Right atrium auricular region (tissue), 2 donors: ENCODE measurements at regions not wholly inside any gene's neighbourhood (a gene's known extent, or its start where the extent isn't known, plus 50 kb on each side); places are given as distances from the start of the nearest gene placed in this dataset.
A peak's percentile ranks its signal among the peaks of the same experiment; 100 is the strongest.

Experiments
- DNase-seq: peaks from one replicate; pipeline ENCODE4 v3.0.0-alpha.2; 2019; ENCODE audit warnings: low spot score
- H3K27ac ChIP-seq, 2 donors: fragments of 200-600 bp; sonication (generic); 1 replicate in 1 of 2; 2 replicates in 1 of 2; pipeline ENCODE4 v1.5.1; 2016 to 2019
- H3K27me3 ChIP-seq, 2 donors: fragments of 200-600 bp; sonication (generic); one replicate each; pipeline versions ENCODE4 v1.5.1 to v1.6.0; 2017 to 2019
- H3K36me3 ChIP-seq: fragments of 200-600 bp; sonication (generic); one replicate; pipeline ENCODE4 v1.5.1; 2016
- H3K4me1 ChIP-seq, 2 donors: fragments of 200-600 bp; sonication (generic); one replicate each; pipeline versions ENCODE4 v1.5.1 to v1.6.0; 2017 to 2019
- H3K4me3 ChIP-seq, 2 donors: fragments of 200-600 bp; sonication (generic); 1 replicate in 1 of 2; 2 replicates in 1 of 2; pipeline ENCODE4 v1.5.1; 2017 to 2019; ENCODE audit warnings: mild to moderate bottlenecking in 1 of 2, moderate library complexity in 1 of 2
- H3K9me3 ChIP-seq, 2 donors: fragments of 200-600 bp; sonication (generic); one replicate each; pipeline ENCODE4 v1.5.1; 2019
- CTCF ChIP-seq, 2 donors: fragments of 200-600 bp; sonication (generic); IDR thresholded peaks; one replicate each; pipeline ENCODE4 v1.5.1; 2019; ENCODE audit warnings: antibody characterized with exemption in 2 of 2

DNA sequence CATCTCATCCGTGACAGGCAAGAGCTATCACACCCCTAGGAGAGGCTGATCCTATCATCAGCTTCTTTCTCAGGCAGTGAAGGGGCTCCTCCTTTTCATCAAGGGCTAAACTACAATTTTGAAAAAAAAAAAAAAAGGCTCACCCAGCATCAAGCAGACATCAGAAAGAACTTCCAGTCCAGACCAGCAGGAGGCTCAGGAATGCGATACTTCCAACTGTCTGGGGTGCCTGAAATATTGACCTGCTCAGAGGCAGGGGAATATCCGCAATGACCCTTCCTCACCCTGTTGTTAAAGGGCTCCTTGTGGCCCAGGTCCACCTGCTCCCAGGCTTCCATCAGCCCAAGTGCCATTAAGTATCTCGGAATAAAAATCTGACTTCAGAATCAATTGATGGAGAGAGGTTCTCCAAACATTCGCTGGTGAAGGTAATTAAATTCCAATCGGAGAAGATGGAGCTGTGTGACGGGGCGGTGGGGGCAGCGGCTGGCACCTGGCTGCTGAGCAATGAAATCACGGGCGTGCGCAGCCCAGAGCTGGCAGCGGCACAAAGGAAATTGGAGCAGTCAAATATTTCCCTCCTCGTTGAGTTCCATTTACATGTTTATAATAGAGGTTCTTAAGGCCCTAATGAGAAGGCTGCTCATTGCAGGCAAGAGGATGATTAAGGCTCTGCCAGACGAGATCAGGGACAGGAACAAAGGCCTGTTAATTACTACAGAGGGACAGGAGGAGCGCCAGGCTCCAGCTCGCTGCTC is 69.0 kb upstream of the THY1 start:
- no peaks in the 10 kb centered on the region for H3K4me1 ChIP-seq
- TF ChIP-seq CTCF (IDR thresholded peaks at IDR 0.05): peak in 1 of 2 donors; percentile 23
- H3K4me3 ChIP-seq: no peak overlapping the region
- DNase-seq: no peak
- no peaks in the 10 kb centered on the region for H3K9me3 ChIP-seq
- no peaks in the 10 kb centered on the region for H3K36me3 ChIP-seq
- H3K27ac ChIP-seq: no peak overlapping the region
- H3K27me3 ChIP-seq: no peaks in the 10 kb centered on the region

GRCh38 chr11:119490253-119491006 is 67.5 kb upstream of the THY1 start:
- H3K27me3 ChIP-seq: no peaks in the 10 kb centered on the region
- no peaks in the 10 kb centered on the region for H3K36me3 ChIP-seq
- no peak for TF ChIP-seq CTCF (IDR thresholded peaks at IDR 0.05)
- no peak overlapping the region for H3K4me3 ChIP-seq
- H3K4me1 ChIP-seq: no peaks in the 10 kb centered on the region
- H3K27ac ChIP-seq: no peak overlapping the region
- DNase-seq: no peak
- H3K9me3 ChIP-seq: no peaks in the 10 kb centered on the region

DNA sequence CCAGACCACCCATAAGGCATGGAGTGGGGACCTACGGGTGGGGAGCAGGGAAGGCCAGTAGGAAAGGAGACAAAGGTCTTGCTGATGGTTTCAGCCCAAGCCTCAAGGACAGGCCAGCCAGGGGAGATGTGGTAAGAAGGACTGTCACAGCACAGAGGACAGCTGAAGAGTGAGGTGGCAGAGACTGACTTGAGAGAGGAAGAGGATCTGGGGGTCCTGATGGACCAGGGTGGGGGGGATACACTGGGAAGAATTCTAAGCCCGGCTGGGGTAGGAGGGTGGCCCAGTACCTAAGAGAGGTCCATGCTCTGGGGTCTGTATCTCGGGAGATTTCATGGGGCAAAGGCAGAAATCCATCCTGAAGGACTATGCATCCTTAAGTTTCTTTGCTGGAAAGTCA is 66.1 kb upstream of the THY1 start:
- Histone ChIP-seq H3K27ac (no peak overlapping the region), H3K9me3 (no peaks in the 10 kb centered on the region), H3K27me3 (no peaks in the 10 kb centered on the region), H3K4me1 (no peaks in the 10 kb centered on the region), H3K4me3 (no peak overlapping the region), H3K36me3 (no peaks in the 10 kb centered on the region)
- DNase-seq: no peak
- no peak for TF ChIP-seq CTCF (IDR thresholded peaks at IDR 0.05)

- no peaks in the 10 kb centered on the region for H3K36me3 ChIP-seq
- no peak for DNase-seq
Measured at GRCh38 chr11:119488256-119488995, 65.5 kb upstream of the THY1 start.

More at GRCh38 chr11:119488256-119488995, 65.5 kb upstream of the THY1 start:
- H3K4me1 ChIP-seq: no peaks in the 10 kb centered on the region
- no peak overlapping the region for H3K27ac ChIP-seq
- no peak for TF ChIP-seq CTCF (IDR thresholded peaks at IDR 0.05)
- no peaks in the 10 kb centered on the region for H3K9me3 ChIP-seq
- no peak overlapping the region for H3K4me3 ChIP-seq
- H3K27me3 ChIP-seq: no peaks in the 10 kb centered on the region
